Right lobe of liver (tissue), 4 donors: ENCODE measurements at regions not wholly inside any gene's neighbourhood (a gene's known extent, or its start where the extent isn't known, plus 50 kb on each side); places are given as distances from the start of the nearest gene placed in this dataset.

Experiments used
- CTCF ChIP-seq, 4 donors: fragments of 200-600 bp in 3 of 4; fragments of 450-650 bp in 1 of 4; IDR thresholded peaks; one replicate each; pipeline versions ENCODE4 v1.5.1 to v1.8.0; 2016 to 2022; ENCODE audit warnings: antibody characterized with exemption in 4 of 4, mild to moderate bottlenecking in 2 of 4
- POLR2A ChIP-seq: fragments of 450-650 bp; IDR thresholded peaks from one replicate; pipeline ENCODE4 v1.6.1; 2017; ENCODE audit warnings: antibody characterized with exemption, mild to moderate bottlenecking
- donor health status: DM: no; HTN: no; CAD: no.
- donor health status: DM: no; HTN: no; CAD: no.
- donor health status: DM: no; HTN: yes; CAD: no.

GRCh38 chr1:95982711-95983110, 738.9 kb upstream of the PTBP2 start:
- no peak for TF ChIP-seq CTCF (IDR thresholded peaks at IDR 0.05)
- no peak for TF ChIP-seq POLR2A
